Liver (tissue), 3 donors: ENCODE measurements at regions not wholly inside any gene's neighbourhood (a gene's known extent, or its start where the extent isn't known, plus 50 kb on each side); places are given as distances from the start of the nearest gene placed in this dataset.

ENCODE experiments used
- CTCF ChIP-seq: fragments of 150-350 bp; IDR thresholded peaks from 2 replicates; pipeline ENCODE4 v1.5.1; 2017; ENCODE audit warnings: improper control_type of control experiment, low read depth, low read length; ENCODE audit not compliant: missing input control
- JUND ChIP-seq, 2 donors: IDR thresholded peaks; 2 replicates each; pipeline ENCODE4 v1.6.1; 2016; ENCODE audit warnings: antibody characterized with exemption in 2 of 2
- RAD21 ChIP-seq, 2 donors: IDR thresholded peaks; 2 replicates each; pipeline ENCODE4 v1.6.1; 2016; ENCODE audit warnings: antibody characterized with exemption in 2 of 2, mild to moderate bottlenecking in 2 of 2
- REST ChIP-seq: IDR thresholded peaks from 2 replicates; pipeline ENCODE4 v1.6.1; 2016; ENCODE audit warnings: antibody characterized with exemption, mild to moderate bottlenecking
- RXRA ChIP-seq, 2 donors: IDR thresholded peaks; 2 replicates each; pipeline ENCODE4 v1.6.1; 2017 to 2018; ENCODE audit warnings: antibody characterized with exemption in 2 of 2, mild to moderate bottlenecking in 1 of 2
- SP1 ChIP-seq: IDR thresholded peaks from 2 replicates; pipeline ENCODE4 v1.6.1; 2018; ENCODE audit warnings: antibody characterized with exemption, mild to moderate bottlenecking
- TAF1 ChIP-seq: conservative IDR thresholded peaks from 2 replicates; pipeline ENCODE4 v1.6.1; 2016; ENCODE audit warnings: antibody characterized with exemption, mild to moderate bottlenecking
- YY1 ChIP-seq: IDR thresholded peaks from 2 replicates; pipeline ENCODE4 v1.6.1; 2016; ENCODE audit warnings: antibody characterized with exemption, mild to moderate bottlenecking
- TF ChIP-seq, protein P1 (sequence below): IDR thresholded peaks from 2 replicates; pipeline ENCODE4 v1.6.1; 2016; ENCODE audit warnings: antibody characterized with exemption
- TF ChIP-seq, protein P2 (sequence below): IDR thresholded peaks from 2 replicates; pipeline ENCODE4 v1.6.1; 2016; ENCODE audit warnings: antibody characterized with exemption
- donor health status: healthy.
- donor health status: healthy.

- no peak for TF ChIP-seq CTCF
- no peak for TF ChIP-seq JUND (IDR thresholded peaks at IDR 0.05)
- TF ChIP-seq REST = no peak
- no peak for TF ChIP-seq RAD21 (IDR thresholded peaks at IDR 0.05)
- no peak for TF ChIP-seq SP1
- TF ChIP-seq TAF1 = no peak
- no peak for TF ChIP-seq RXRA (IDR thresholded peaks at IDR 0.05)
- TF ChIP-seq, protein P1, sequence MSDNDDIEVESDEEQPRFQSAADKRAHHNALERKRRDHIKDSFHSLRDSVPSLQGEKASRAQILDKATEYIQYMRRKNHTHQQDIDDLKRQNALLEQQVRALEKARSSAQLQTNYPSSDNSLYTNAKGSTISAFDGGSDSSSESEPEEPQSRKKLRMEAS = no peak
- no peak for TF ChIP-seq YY1
- TF ChIP-seq, protein P2, sequence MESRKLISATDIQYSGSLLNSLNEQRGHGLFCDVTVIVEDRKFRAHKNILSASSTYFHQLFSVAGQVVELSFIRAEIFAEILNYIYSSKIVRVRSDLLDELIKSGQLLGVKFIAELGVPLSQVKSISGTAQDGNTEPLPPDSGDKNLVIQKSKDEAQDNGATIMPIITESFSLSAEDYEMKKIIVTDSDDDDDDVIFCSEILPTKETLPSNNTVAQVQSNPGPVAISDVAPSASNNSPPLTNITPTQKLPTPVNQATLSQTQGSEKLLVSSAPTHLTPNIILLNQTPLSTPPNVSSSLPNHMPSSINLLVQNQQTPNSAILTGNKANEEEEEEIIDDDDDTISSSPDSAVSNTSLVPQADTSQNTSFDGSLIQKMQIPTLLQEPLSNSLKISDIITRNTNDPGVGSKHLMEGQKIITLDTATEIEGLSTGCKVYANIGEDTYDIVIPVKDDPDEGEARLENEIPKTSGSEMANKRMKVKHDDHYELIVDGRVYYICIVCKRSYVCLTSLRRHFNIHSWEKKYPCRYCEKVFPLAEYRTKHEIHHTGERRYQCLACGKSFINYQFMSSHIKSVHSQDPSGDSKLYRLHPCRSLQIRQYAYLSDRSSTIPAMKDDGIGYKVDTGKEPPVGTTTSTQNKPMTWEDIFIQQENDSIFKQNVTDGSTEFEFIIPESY = no peak
Measured at GRCh38 chr4:4784379-4784778, 75.1 kb upstream of the MSX1 start.
